CD4-positive, alpha-beta T cell (primary cell): ENCODE measurements at regions not wholly inside any gene's neighbourhood (a gene's known extent, or its start where the extent isn't known, plus 50 kb on each side); places are given as distances from the start of the nearest gene placed in this dataset.

Experiments
- ATAC-seq: fragments of 200-7000 bp; cut with Tn5 transposase; one replicate; pipeline ENCODE4 v1.10.0; 2022; ENCODE audit warnings: mild to moderate bottlenecking; ENCODE audit not compliant: poor library complexity
- CTCF ChIA-PET: fragments of 350-600 bp; sonication (Branson Sonifier 250); formaldehyde crosslinking; loops from one replicate; lab custom pipeline; 2021; ENCODE audit warnings: antibody characterized with exemption, inconsistent platforms; lab: Charles Lee
- POLR2A ChIA-PET: fragments of 350-600 bp; sonication (Branson Sonifier 250); formaldehyde crosslinking; loops from one replicate; lab custom pipeline; 2021; ENCODE audit warnings: antibody characterized with exemption, inconsistent platforms; lab: Charles Lee
- DNase-seq, 14 experiments: peaks; one replicate each; pipeline ENCODE4 v3.0.0-alpha.2; 2013 to 2020; ENCODE audit warnings: mixed read lengths in 2 of 14
- H3K27ac ChIP-seq, 2 donors: one replicate each; pipeline versions ENCODE4 v1.5.1 to v1.7.0; 2013; ENCODE audit warnings: low read length in 2 of 2, low read depth in 1 of 2, mild to moderate bottlenecking in 1 of 2
- H3K27me3 ChIP-seq, 2 experiments: 1 replicate in 1 of 2; 2 replicates in 1 of 2; pipeline versions ENCODE4 v1.6.1 to v1.7.0; 2013; ENCODE audit warnings: low read length in 2 of 2, control low read depth in 1 of 2, mild to moderate bottlenecking in 1 of 2, moderate library complexity in 1 of 2; ENCODE audit not compliant: insufficient read depth in 2 of 2, control insufficient read depth in 1 of 2
- H3K36me3 ChIP-seq: one replicate; pipeline ENCODE4 v1.6.1; 2013; ENCODE audit warnings: low read length, control low read depth; ENCODE audit not compliant: insufficient read depth
- H3K4me1 ChIP-seq: one replicate; pipeline ENCODE4 v1.6.1; 2013; ENCODE audit warnings: low read length, control low read depth; ENCODE audit not compliant: insufficient read depth
- H3K4me3 ChIP-seq: one replicate; pipeline ENCODE4 v1.5.1; 2013; ENCODE audit warnings: mild to moderate bottlenecking, low read length, moderate library complexity
- H3K9me3 ChIP-seq, 2 experiments: 1 replicate in 1 of 2; 2 replicates in 1 of 2; pipeline versions ENCODE4 v1.6.1 to v1.7.0; 2013; ENCODE audit warnings: low read length in 2 of 2, mild to moderate bottlenecking in 2 of 2, control low read depth in 1 of 2, moderate library complexity in 1 of 2; ENCODE audit not compliant: control insufficient read depth in 1 of 2, insufficient read depth in 1 of 2
- H3K27ac Mint-ChIP-seq: one replicate; pipeline ENCODE4 v1.8.0; 2020; ENCODE audit warnings: mixed read lengths
- H3K27me3 Mint-ChIP-seq: one replicate; pipeline ENCODE4 v1.8.0; 2021; ENCODE audit warnings: mixed read lengths
- H3K36me3 Mint-ChIP-seq: one replicate; pipeline ENCODE4 v1.8.0; 2021; ENCODE audit warnings: low read depth, mixed read lengths
- H3K4me1 Mint-ChIP-seq: one replicate; pipeline ENCODE4 v1.8.0; 2021; ENCODE audit warnings: low read depth, mixed read lengths
- H3K4me3 Mint-ChIP-seq: one replicate; pipeline ENCODE4 v1.8.0; 2020; ENCODE audit warnings: mild to moderate bottlenecking, mixed read lengths
- H3K9me3 Mint-ChIP-seq: one replicate; pipeline ENCODE4 v1.8.0; 2020; ENCODE audit warnings: mixed read lengths
- CTCF ChIP-seq: fragments of 200-600 bp; IDR thresholded peaks from one replicate; pipeline ENCODE4 v1.8.0; 2022; ENCODE audit warnings: antibody characterized with exemption, mild to moderate bottlenecking
- intact Hi-C, 2 experiments: fragments of 100-400 bp; cut with DNase I in 1 of 2; cut with micrococcal nuclease in 1 of 2; formaldehyde crosslinking; loops; one replicate each; pipeline versions ENCODE4 v1.15.1 to v1.9.0; 2023 to 2025; cut with DNase I, micrococcal nuclease

- peaks cover 0 to 10% of the 10 kb centered on the region in 2 experiments for H3K27me3 ChIP-seq
- intact Hi-C loops = no loop called here
- H3K27ac ChIP-seq = no peak overlapping the region
- POLR2A ChIA-PET = no interaction called here
- no peak for ATAC-seq
- CTCF ChIA-PET = interaction anchor here (0.7 kb wide), 1 partner anchor 521 kb away, joined by 3 read pairs; no protein-coding TSS in a partner anchor
- Mint-ChIP-seq H3K9me3 (no peaks in the 10 kb centered on the region), H3K27me3 (peaks cover 27% of the 10 kb centered on the region), H3K36me3 (no peaks in the 10 kb centered on the region), H3K4me1 (peaks cover 16% of the 10 kb centered on the region), H3K4me3 (no peak overlapping the region), H3K27ac (no peak overlapping the region)
- no peak for DNase-seq
- H3K4me3 ChIP-seq = no peak overlapping the region
- TF ChIP-seq CTCF = no peak
- H3K36me3 ChIP-seq = no peaks in the 10 kb centered on the region
- no peaks in the 10 kb centered on the region for H3K9me3 ChIP-seq
- peaks cover 10% of the 10 kb centered on the region for H3K4me1 ChIP-seq
Observed at GRCh38 chr20:58012731-58013510, 215.5 kb downstream of the ANKRD60 start.

GRCh38 chr20:58011947-58012610 is 216.4 kb downstream of the ANKRD60 start:
- peaks cover 16% of the 10 kb centered on the region for H3K4me1 Mint-ChIP-seq
- DNase-seq = no peak
- no peak for ATAC-seq
- peaks cover 24% of the 10 kb centered on the region for H3K27me3 Mint-ChIP-seq
- no peak overlapping the region for H3K4me3 Mint-ChIP-seq
- H3K36me3 ChIP-seq = no peaks in the 10 kb centered on the region
- no peaks in the 10 kb centered on the region for H3K9me3 ChIP-seq
- H3K27me3 ChIP-seq = peaks cover 0 to 8% of the 10 kb centered on the region in 2 experiments
- CTCF ChIA-PET = no interaction called here
- peaks cover 10% of the 10 kb centered on the region for H3K4me1 ChIP-seq
- H3K27ac Mint-ChIP-seq = no peak overlapping the region
- no peaks in the 10 kb centered on the region for H3K9me3 Mint-ChIP-seq
- POLR2A ChIA-PET = no interaction called here
- intact Hi-C loops = no loop called here
- H3K27ac ChIP-seq = no peak overlapping the region
- no peak overlapping the region for H3K4me3 ChIP-seq
- no peak for TF ChIP-seq CTCF
- no peaks in the 10 kb centered on the region for H3K36me3 Mint-ChIP-seq

- CTCF ChIA-PET = no interaction called here
- no peak overlapping the region for H3K4me3 ChIP-seq
- Mint-ChIP-seq H3K27ac (no peak overlapping the region), H3K4me3 (no peak overlapping the region), H3K36me3 (no peaks in the 10 kb centered on the region), H3K4me1 (peaks cover 16% of the 10 kb centered on the region), H3K27me3 (peaks cover 24% of the 10 kb centered on the region), H3K9me3 (no peaks in the 10 kb centered on the region)
- H3K9me3 ChIP-seq = no peaks in the 10 kb centered on the region
- DNase-seq (no peak), ATAC-seq (no peak)
- peaks cover 10% of the 10 kb centered on the region for H3K4me1 ChIP-seq
- no peak for TF ChIP-seq CTCF
- POLR2A ChIA-PET = no interaction called here
- H3K27me3 ChIP-seq = peaks cover 0 to 3% of the 10 kb centered on the region in 2 experiments
- intact Hi-C loops = no loop called here
- no peaks in the 10 kb centered on the region for H3K36me3 ChIP-seq
- H3K27ac ChIP-seq = no peak overlapping the region
Observed at GRCh38 chr20:58011106-58011946, 217.1 kb downstream of the ANKRD60 start.
